OCI-LY7 (cell line): ENCODE measurements at regions not wholly inside any gene's neighbourhood (a gene's known extent, or its start where the extent isn't known, plus 50 kb on each side); places are given as distances from the start of the nearest gene placed in this dataset.

Experiments
- BruUV-seq: library from RNA; stranded (reverse); fragments of 400-500 nt; replicated peaks from 2 replicates; lab custom pipeline; 2021; lab: Mats Ljungman, UMichigan
- CTCF ChIA-PET: fragments of 300-600 bp; sonication (Branson Sonifier 250); formaldehyde crosslinking; loops from one replicate; lab custom pipeline; 2022; ENCODE audit warnings: antibody characterized with exemption; ENCODE audit not compliant: unreplicated experiment; lab: Charles Lee
- POLR2A ChIA-PET: fragments of 300-600 bp; sonication (Branson Sonifier 250); formaldehyde crosslinking; loops from one replicate; lab custom pipeline; 2022; ENCODE audit warnings: antibody characterized with exemption; lab: Charles Lee
- DNase-seq: peaks from one replicate; pipeline ENCODE4 v3.0.0-alpha.2; 2015; ENCODE audit warnings: low spot score
- H2AFZ ChIP-seq: fragments of 200-600 bp; sonication (generic), shearing (Covaris generic); 2 replicates; pipeline ENCODE4 v1.6.1; 2014; ENCODE audit warnings: mild to moderate bottlenecking, antibody characterized with exemption, low read length, moderate library complexity
- H3K27ac ChIP-seq: fragments of 200-600 bp; sonication (generic); 2 replicates; pipeline ENCODE4 v1.5.1; 2014; ENCODE audit warnings: mixed run types, low read depth, mild to moderate bottlenecking, moderate library complexity, low read length, inconsistent platforms; ENCODE audit not compliant: poor library complexity, severe bottlenecking
- H3K36me3 ChIP-seq: fragments of 200-600 bp; sonication (generic); 2 replicates; pipeline ENCODE4 v1.6.1; 2014; ENCODE audit warnings: mild to moderate bottlenecking, antibody characterized with exemption, low read length, moderate library complexity, mixed read lengths; ENCODE audit not compliant: insufficient read depth
- H3K4me1 ChIP-seq: fragments of 200-600 bp; sonication (generic); 2 replicates; pipeline ENCODE4 v1.5.1; 2014; ENCODE audit warnings: mild to moderate bottlenecking, low read length; ENCODE audit not compliant: insufficient read depth, poor library complexity, severe bottlenecking
- H3K4me2 ChIP-seq: fragments of 200-600 bp; sonication (generic); 2 replicates; pipeline ENCODE4 v1.6.1; 2014; ENCODE audit warnings: mild to moderate bottlenecking, low read length
- H3K4me3 ChIP-seq: fragments of 200-600 bp; sonication (generic); 2 replicates; pipeline ENCODE4 v1.5.1; 2014; ENCODE audit warnings: mild to moderate bottlenecking, low read depth, low read length; ENCODE audit not compliant: poor library complexity, severe bottlenecking
- H3K79me2 ChIP-seq: fragments of 200-600 bp; sonication (generic); 2 replicates; pipeline ENCODE4 v1.6.1; 2016; ENCODE audit warnings: low read depth, mild to moderate bottlenecking, low read length, moderate library complexity, mixed read lengths; ENCODE audit not compliant: insufficient read depth
- H3K9me2 ChIP-seq: fragments of 200-600 bp; sonication (generic); 2 replicates; pipeline ENCODE4 v1.6.1; 2016; ENCODE audit warnings: mild to moderate bottlenecking, low read length, mixed read lengths; ENCODE audit not compliant: insufficient read depth
- H3K9me3 ChIP-seq: fragments of 200-600 bp; sonication (generic); 2 replicates; pipeline ENCODE4 v1.6.1; 2014; ENCODE audit warnings: mild to moderate bottlenecking, mixed run types, low read length, mixed read lengths
- H4K20me1 ChIP-seq: fragments of 200-600 bp; sonication (generic); 2 replicates; pipeline ENCODE4 v1.6.1; 2014; ENCODE audit warnings: mild to moderate bottlenecking, antibody characterized with exemption, low read length, moderate library complexity, mixed read lengths; ENCODE audit not compliant: insufficient read depth
- EZH2phosphoT487 ChIP-seq: fragments of 200-600 bp; sonication (generic); IDR thresholded peaks from 2 replicates; pipeline ENCODE4 v1.6.1; 2018; ENCODE audit warnings: low read depth, borderline replicate concordance, mild to moderate bottlenecking, mixed run types, antibody characterized with exemption, low read length, moderate library complexity, mixed read lengths
- intact Hi-C: fragments of 100-400 bp; cut with micrococcal nuclease; formaldehyde crosslinking; loops from one replicate; pipeline ENCODE4 v1.10.0; 2022; ENCODE audit not compliant: unreplicated experiment
- TF ChIP-seq, protein P1 (sequence below): fragments of 200-600 bp; sonication (generic); conservative IDR thresholded peaks from 2 replicates; pipeline ENCODE4 v1.5.1; 2014; ENCODE audit warnings: mild to moderate bottlenecking, antibody characterized with exemption, low read length, moderate library complexity, mixed read lengths

GRCh38 chr4:171651071-171651470 is 162.1 kb upstream of the GALNTL6 start:
- H3K4me2 ChIP-seq = no peak overlapping the region
- BruUV-seq = no TSS peak

DNA sequence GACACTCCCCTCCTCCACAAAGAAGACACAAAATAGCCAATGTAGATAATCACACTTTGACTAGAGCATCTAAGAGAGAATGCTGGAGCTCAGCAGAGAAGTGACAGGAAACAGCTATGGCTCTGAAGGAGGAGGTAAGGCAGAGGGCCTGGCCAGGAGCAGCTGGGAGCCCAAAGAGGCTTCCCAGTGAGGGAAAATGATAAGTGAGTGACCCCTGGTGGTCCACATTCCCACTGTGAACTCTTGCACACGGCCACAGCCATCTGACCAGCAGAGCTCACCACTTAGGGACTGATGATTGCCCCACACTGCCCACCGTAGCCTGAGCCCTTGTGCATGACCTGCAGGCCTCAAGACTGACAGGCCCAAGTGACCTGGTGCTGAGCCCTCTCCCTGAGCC is 162.7 kb upstream of the GALNTL6 start:
- H4K20me1 ChIP-seq = no peaks in the 10 kb centered on the region
- H3K4me1 ChIP-seq = no peaks in the 10 kb centered on the region
- no peak overlapping the region for H3K27ac ChIP-seq
- ChIA-PET CTCF (no interaction called here), POLR2A (interaction anchor here (1.2 to 1.5 kb wide), 2 partner anchors 9 to 12 kb away, joined by 3 to 5 read pairs; no protein-coding TSS in a partner anchor)
- H3K79me2 ChIP-seq = no peaks in the 10 kb centered on the region
- H3K9me2 ChIP-seq = no peaks in the 10 kb centered on the region
- no peaks in the 10 kb centered on the region for H3K9me3 ChIP-seq
- BruUV-seq = no TSS peak
- TF ChIP-seq, protein P1, sequence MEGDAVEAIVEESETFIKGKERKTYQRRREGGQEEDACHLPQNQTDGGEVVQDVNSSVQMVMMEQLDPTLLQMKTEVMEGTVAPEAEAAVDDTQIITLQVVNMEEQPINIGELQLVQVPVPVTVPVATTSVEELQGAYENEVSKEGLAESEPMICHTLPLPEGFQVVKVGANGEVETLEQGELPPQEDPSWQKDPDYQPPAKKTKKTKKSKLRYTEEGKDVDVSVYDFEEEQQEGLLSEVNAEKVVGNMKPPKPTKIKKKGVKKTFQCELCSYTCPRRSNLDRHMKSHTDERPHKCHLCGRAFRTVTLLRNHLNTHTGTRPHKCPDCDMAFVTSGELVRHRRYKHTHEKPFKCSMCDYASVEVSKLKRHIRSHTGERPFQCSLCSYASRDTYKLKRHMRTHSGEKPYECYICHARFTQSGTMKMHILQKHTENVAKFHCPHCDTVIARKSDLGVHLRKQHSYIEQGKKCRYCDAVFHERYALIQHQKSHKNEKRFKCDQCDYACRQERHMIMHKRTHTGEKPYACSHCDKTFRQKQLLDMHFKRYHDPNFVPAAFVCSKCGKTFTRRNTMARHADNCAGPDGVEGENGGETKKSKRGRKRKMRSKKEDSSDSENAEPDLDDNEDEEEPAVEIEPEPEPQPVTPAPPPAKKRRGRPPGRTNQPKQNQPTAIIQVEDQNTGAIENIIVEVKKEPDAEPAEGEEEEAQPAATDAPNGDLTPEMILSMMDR = no peak
- no peak for TF ChIP-seq EZH2phosphoT487
- intact Hi-C loops = no loop called here
- no peaks in the 10 kb centered on the region for H3K36me3 ChIP-seq
- DNase-seq = no peak
- no peak overlapping the region for H3K4me2 ChIP-seq
- no peak overlapping the region for H2AFZ ChIP-seq
- no peak overlapping the region for H3K4me3 ChIP-seq

More at GRCh38 chr4:171651071-171651470, 162.1 kb upstream of the GALNTL6 start:
- H3K79me2 ChIP-seq = no peaks in the 10 kb centered on the region
- H3K36me3 ChIP-seq = no peaks in the 10 kb centered on the region
- intact Hi-C loops = no loop called here
- no peak overlapping the region for H3K27ac ChIP-seq
- no peaks in the 10 kb centered on the region for H3K9me3 ChIP-seq
- ChIA-PET POLR2A (no interaction called here), CTCF (no interaction called here)
- H4K20me1 ChIP-seq = no peaks in the 10 kb centered on the region
- H2AFZ ChIP-seq = no peak overlapping the region
- no peak overlapping the region for H3K4me3 ChIP-seq
- no peak for TF ChIP-seq EZH2phosphoT487
- TF ChIP-seq, protein P1 = no peak
- no peaks in the 10 kb centered on the region for H3K9me2 ChIP-seq
- H3K4me1 ChIP-seq = no peaks in the 10 kb centered on the region
- DNase-seq = no peak

DNA sequence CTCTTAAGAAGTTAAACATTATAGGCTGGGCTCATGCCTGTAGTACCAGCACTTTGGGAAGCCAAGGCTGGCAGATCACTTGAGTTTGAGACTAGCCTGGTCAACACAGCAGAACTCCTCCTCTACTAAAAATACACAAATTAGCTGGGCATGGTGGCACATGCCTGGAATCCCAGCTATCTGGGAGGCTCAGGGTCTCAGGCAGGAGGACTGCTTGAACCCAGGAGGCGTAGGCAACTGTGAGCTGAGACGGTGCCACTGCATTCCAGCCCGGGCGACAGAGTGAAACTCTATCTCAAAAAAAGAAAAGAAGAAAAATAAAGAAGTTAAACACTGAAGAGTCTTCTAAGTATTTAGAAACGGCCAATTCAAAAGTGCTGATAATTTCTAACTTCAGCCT is 164.3 kb upstream of the GALNTL6 start:
- Histone ChIP-seq H3K36me3 (no peaks in the 10 kb centered on the region), H2AFZ (no peak overlapping the region), H3K4me2 (no peak overlapping the region), H4K20me1 (no peaks in the 10 kb centered on the region), H3K9me2 (no peaks in the 10 kb centered on the region), H3K27ac (no peak overlapping the region), H3K9me3 (no peaks in the 10 kb centered on the region), H3K79me2 (no peaks in the 10 kb centered on the region), H3K4me3 (no peak overlapping the region), H3K4me1 (no peaks in the 10 kb centered on the region)
- BruUV-seq = no TSS peak
- intact Hi-C loops = no loop called here
- CTCF ChIA-PET = no interaction called here
- POLR2A ChIA-PET = interaction anchor here (0.6 to 1.9 kb wide), 6 partner anchors 8 to 35 kb away, joined by 3 to 5 read pairs (median 3); no protein-coding TSS in a partner anchor
- TF ChIP-seq, protein P1 = no peak
- TF ChIP-seq EZH2phosphoT487 = no peak
- DNase-seq = no peak
